H1 (cell line): ENCODE measurements at regions not wholly inside any gene's neighbourhood (a gene's known extent, or its start where the extent isn't known, plus 50 kb on each side); places are given as distances from the start of the nearest gene placed in this dataset.

Experiments
- CTCF ChIA-PET: fragments of 300-600 bp; sonication (Branson Sonifier 250); formaldehyde crosslinking; loops from one replicate; lab custom pipeline; 2021; ENCODE audit not compliant: partially characterized antibody; lab: Charles Lee
- POLR2A ChIA-PET: fragments of 300-600 bp; sonication (Branson Sonifier 250); formaldehyde crosslinking; loops from one replicate; lab custom pipeline; 2021; ENCODE audit warnings: inconsistent platforms; ENCODE audit not compliant: partially characterized antibody; lab: Charles Lee
- DNase-seq, 2 experiments: peaks; one replicate each; pipeline versions ENCODE4 v3.0.0 to v3.0.0-alpha.2; 2010 to 2022; ENCODE audit warnings: low spot score in 2 of 2, low read depth in 1 of 2, mixed read lengths in 1 of 2
- FAIRE-seq: peaks from 2 replicates; lab custom pipeline; 2011; peaks lifted over from hg19 to GRCh38; lab: Jason Lieb, UNC
- H2AFZ ChIP-seq: 2 replicates; pipeline ENCODE4 v1.8.1; 2012; ENCODE audit warnings: low read length, inconsistent platforms
- H2AK5ac ChIP-seq: 2 replicates; pipeline ENCODE4 v1.6.1; 2013; ENCODE audit warnings: low read depth, low read length
- H2BK120ac ChIP-seq: replicated peaks from 2 replicates; pipeline ENCODE3; 2013; ENCODE audit warnings: low read depth, low read length, inconsistent platforms
- H2BK12ac ChIP-seq: 2 replicates; pipeline ENCODE4 v1.6.1; 2013; ENCODE audit warnings: low read depth, low read length
- H2BK15ac ChIP-seq: 2 replicates; pipeline ENCODE4 v1.6.1; 2013; ENCODE audit warnings: low read length
- H2BK20ac ChIP-seq: 2 replicates; pipeline ENCODE4 v1.6.1; 2013; ENCODE audit warnings: low read length
- H2BK5ac ChIP-seq: 2 replicates; pipeline ENCODE4 v1.6.1; 2013; ENCODE audit warnings: low read depth, low read length
- H3K14ac ChIP-seq: 2 replicates; pipeline ENCODE4 v1.6.1; 2013; ENCODE audit warnings: inconsistent platforms; ENCODE audit not compliant: insufficient read length
- H3K18ac ChIP-seq: 2 replicates; pipeline ENCODE4 v1.6.1; 2013; ENCODE audit warnings: low read length; ENCODE audit errors: extremely low read depth
- H3K23ac ChIP-seq: 2 replicates; pipeline ENCODE4 v1.6.1; 2013; ENCODE audit warnings: inconsistent platforms; ENCODE audit not compliant: insufficient read length
- H3K23me2 ChIP-seq: 2 replicates; pipeline ENCODE4 v1.6.1; 2013; ENCODE audit warnings: low read depth, low read length
- H3K27ac ChIP-seq: 2 replicates; pipeline ENCODE4 v1.6.1; 2011; ENCODE audit warnings: low read depth, low read length, inconsistent platforms
- H3K27me3 ChIP-seq, 4 experiments: replicated peaks in 1 of 4; 1 replicate in 1 of 4; 2 replicates in 3 of 4; pipeline versions ENCODE4 v1.6.1 to v1.8.1; 2011 to 2013; ENCODE audit warnings: low read length in 3 of 4, mild to moderate bottlenecking in 3 of 4, inconsistent platforms in 2 of 4, mixed read lengths in 2 of 4, moderate library complexity in 1 of 4; ENCODE audit not compliant: control insufficient read depth in 3 of 4, insufficient read depth in 3 of 4; ENCODE audit errors: extremely low read depth in 1 of 4
- H3K36me3 ChIP-seq, 4 experiments: 2 replicates each; pipeline versions ENCODE4 v1.6.1 to v1.8.1; 2011 to 2013; ENCODE audit warnings: mild to moderate bottlenecking in 4 of 4, low read length in 3 of 4, moderate library complexity in 2 of 4, control low read depth in 1 of 4, inconsistent platforms in 1 of 4; ENCODE audit not compliant: insufficient read depth in 4 of 4, control insufficient read depth in 2 of 4
- H3K4ac ChIP-seq: replicated peaks from 2 replicates; pipeline ENCODE3; 2013; ENCODE audit warnings: low read length, low read depth, mixed read lengths, inconsistent platforms; ENCODE audit not compliant: insufficient read length
- H3K4me1 ChIP-seq, 4 experiments: replicated peaks in 1 of 4; 1 replicate in 1 of 4; 2 replicates in 3 of 4; pipeline versions ENCODE4 v1.6.1 to v1.8.1; 2011 to 2013; ENCODE audit warnings: low read length in 3 of 4, inconsistent platforms in 2 of 4, mixed read lengths in 1 of 4; ENCODE audit not compliant: insufficient read depth in 4 of 4, control insufficient read depth in 3 of 4
- H3K4me2 ChIP-seq, 2 experiments: 2 replicates each; pipeline versions ENCODE4 v1.6.1 to v1.8.1; 2011 to 2013; ENCODE audit warnings: low read depth in 2 of 2, low read length in 2 of 2, control low read depth in 1 of 2, inconsistent platforms in 1 of 2, mild to moderate bottlenecking in 1 of 2; ENCODE audit not compliant: insufficient read depth in 1 of 2
- H3K4me3 ChIP-seq, 4 experiments: fragments of 200-600, 300-600 bp in 1 of 4; sonication (generic), shearing (Covaris generic), sonication (Bioruptor Twin) in 1 of 4; 2 replicates each; pipeline versions ENCODE4 v1.5.1 to v1.8.1; 2011 to 2016; ENCODE audit warnings: low read length in 4 of 4, low read depth in 3 of 4, control low read depth in 2 of 4, inconsistent platforms in 2 of 4, mild to moderate bottlenecking in 2 of 4, mixed read lengths in 1 of 4, moderate library complexity in 1 of 4; ENCODE audit not compliant: insufficient read depth in 2 of 4; ENCODE audit errors: extremely low read depth in 1 of 4
- H3K56ac ChIP-seq: replicated peaks from 2 replicates; pipeline ENCODE3; 2013; ENCODE audit warnings: low read depth, mild to moderate bottlenecking, mixed read lengths, low read length, inconsistent platforms; ENCODE audit not compliant: insufficient read length
- H3K79me1 ChIP-seq: 2 replicates; pipeline ENCODE4 v1.6.1; 2013; ENCODE audit warnings: low read depth, low read length, control low read depth
- H3K79me2 ChIP-seq, 2 experiments: 2 replicates each; pipeline versions ENCODE4 v1.6.1 to v1.8.1; 2012 to 2013; ENCODE audit warnings: low read length in 2 of 2, mild to moderate bottlenecking in 2 of 2, inconsistent platforms in 1 of 2; ENCODE audit not compliant: insufficient read depth in 2 of 2, control insufficient read depth in 1 of 2
- H3K9ac ChIP-seq, 4 experiments: replicated peaks in 1 of 4; 1 replicate in 1 of 4; 2 replicates in 3 of 4; pipeline versions ENCODE4 v1.6.1 to v1.8.1; 2011 to 2013; ENCODE audit warnings: low read depth in 3 of 4, low read length in 3 of 4, control low read depth in 2 of 4, mild to moderate bottlenecking in 2 of 4, moderate library complexity in 2 of 4, inconsistent platforms in 1 of 4; ENCODE audit errors: extremely low read depth in 1 of 4
- H3K9me3 ChIP-seq, 2 experiments: 2 replicates each; pipeline versions ENCODE4 v1.6.1 to v1.8.1; 2012 to 2013; ENCODE audit warnings: mild to moderate bottlenecking in 2 of 2, moderate library complexity in 2 of 2, control low read depth in 1 of 2, inconsistent platforms in 1 of 2, low read depth in 1 of 2, low read length in 1 of 2, mixed read lengths in 1 of 2; ENCODE audit not compliant: insufficient read depth in 2 of 2
- H4K20me1 ChIP-seq, 2 experiments: replicated peaks in 1 of 2; 2 replicates each; pipeline versions ENCODE3 to v1.8.1; 2011 to 2013; ENCODE audit warnings: inconsistent platforms in 2 of 2, low read length in 2 of 2, mild to moderate bottlenecking in 1 of 2; ENCODE audit not compliant: insufficient read depth in 2 of 2, control insufficient read depth in 1 of 2
- H4K5ac ChIP-seq: 2 replicates; pipeline ENCODE4 v1.6.1; 2013; ENCODE audit warnings: low read length, low read depth, mixed read lengths, inconsistent platforms; ENCODE audit not compliant: insufficient read length
- H4K8ac ChIP-seq: 2 replicates; pipeline ENCODE4 v1.8.0; 2013; ENCODE audit warnings: mild to moderate bottlenecking, moderate library complexity, low read length, inconsistent platforms; ENCODE audit not compliant: insufficient read depth; ENCODE audit errors: extremely low read depth
- H4K91ac ChIP-seq: replicated peaks from 2 replicates; pipeline ENCODE3; 2013; ENCODE audit warnings: low read length, mixed read lengths, inconsistent platforms; ENCODE audit not compliant: insufficient read length
- CHD2 ChIP-seq: IDR thresholded peaks from 2 replicates; pipeline ENCODE4 v1.6.1; 2012; ENCODE audit warnings: low read length, improper control_type of control experiment
- CTBP2 ChIP-seq: IDR thresholded peaks from 2 replicates; pipeline ENCODE4 v1.7.0; 2011; ENCODE audit warnings: borderline replicate concordance, mild to moderate bottlenecking, moderate library complexity, mixed read lengths, low read length; ENCODE audit not compliant: insufficient read depth, insufficient read length
- HDAC6 ChIP-seq: IDR thresholded peaks from one replicate; pipeline ENCODE4 v1.7.1; 2012; ENCODE audit warnings: low read depth, mild to moderate bottlenecking, inconsistent platforms, low read length, moderate library complexity
- KDM1A ChIP-seq: fragments of 200-600, 300-600 bp; sonication (generic); IDR thresholded peaks from 2 replicates; pipeline ENCODE4 v1.7.1; 2016; ENCODE audit warnings: mild to moderate bottlenecking, low read length, borderline replicate concordance
- KDM4A ChIP-seq: IDR thresholded peaks from one replicate; pipeline ENCODE4 v1.7.1; 2012; ENCODE audit warnings: low read depth, mild to moderate bottlenecking, moderate library complexity, low read length, inconsistent platforms; ENCODE audit not compliant: severe bottlenecking
- NRF1 ChIP-seq: IDR thresholded peaks from 2 replicates; pipeline ENCODE4 v1.6.1; 2011; ENCODE audit warnings: mild to moderate bottlenecking, low read depth, low read length, improper control_type of control experiment
- POLR2A ChIP-seq, 2 experiments: IDR thresholded peaks; 1 replicate in 1 of 2; 2 replicates in 1 of 2; pipeline ENCODE4 v1.6.1; 2011; ENCODE audit warnings: low read depth in 2 of 2, low read length in 2 of 2, mild to moderate bottlenecking in 2 of 2; ENCODE audit errors: control extremely low read depth in 1 of 2
- RFX5 ChIP-seq: IDR thresholded peaks from 2 replicates; pipeline ENCODE4 v1.6.1; 2011; ENCODE audit warnings: low read depth, low read length, improper control_type of control experiment, borderline replicate concordance
- SIN3A ChIP-seq, 2 experiments: IDR thresholded peaks in 1 of 2; conservative IDR thresholded peaks in 1 of 2; 2 replicates each; pipeline ENCODE4 v1.6.1; 2011 to 2012; ENCODE audit warnings: low read length in 2 of 2, improper control_type of control experiment in 1 of 2, low read depth in 1 of 2, mild to moderate bottlenecking in 1 of 2
- SP2 ChIP-seq: IDR thresholded peaks from 2 replicates; pipeline ENCODE4 v1.6.1; 2012; ENCODE audit warnings: mild to moderate bottlenecking, low read length, inconsistent platforms
- SUZ12 ChIP-seq: fragments of 200-600 bp; sonication (generic); IDR thresholded peaks from 2 replicates; pipeline ENCODE4 v1.6.1; 2012; ENCODE audit warnings: mild to moderate bottlenecking, inconsistent platforms, low read length, moderate library complexity, mixed read lengths
- WGBS, 2 experiments: shearing (Covaris generic) in 1 of 2; methylation state at CpG; one replicate each; pipeline versions ENCODE4 v1.1.6 to v1.1.7; 2013 to 2015; ENCODE audit warnings: low lambda C conversion rate in 2 of 2, mixed read lengths in 2 of 2, inconsistent platforms in 1 of 2, low coverage in 1 of 2, missing lambda C conversion rate in 1 of 2; ENCODE audit not compliant: insufficient replicate concordance in 2 of 2, insufficient coverage in 1 of 2, insufficient read length in 1 of 2; ENCODE audit errors: extremely low coverage in 1 of 2, missing lambda C conversion rate in 1 of 2; 5-methylcytosine and 5-hydroxymethylcytosine counted together
- TF ChIP-seq, protein P1 (sequence below): IDR thresholded peaks from 2 replicates; pipeline ENCODE4 v1.6.1; 2012; ENCODE audit warnings: inconsistent platforms

- no peaks in the 10 kb centered on the region for H4K20me1 ChIP-seq
- 87% methylated on average over 7 of the region's 7 CpGs; no CpG with 5 or more reads in 1 of the 2 experiments for WGBS, 2 experiments
- H3K79me1 ChIP-seq = no peaks in the 10 kb centered on the region
- no peak overlapping the region for H2BK12ac ChIP-seq
- no peaks in the 10 kb centered on the region for H3K4me1 ChIP-seq
- no peak overlapping the region for H2AFZ ChIP-seq
- no peak overlapping the region for H2BK120ac ChIP-seq
- no peak for FAIRE-seq
- no peak overlapping the region for H4K91ac ChIP-seq
- H2BK15ac ChIP-seq = no peak overlapping the region
- CTCF ChIA-PET = no interaction called here
- no peak overlapping the region for H3K18ac ChIP-seq
- no peaks in the 10 kb centered on the region for H3K27me3 ChIP-seq
- H3K9me3 ChIP-seq = peaks cover 2 to 5% of the 10 kb centered on the region in 2 experiments; a peak in 1 of 4 replicates
- H3K27ac ChIP-seq = no peak overlapping the region
- TF ChIP-seq SIN3A (conservative IDR thresholded peaks at IDR 0.05 in 1 of 2, IDR thresholded peaks at IDR 0.05 in 1 of 2; ENCODE audit: low read depth in 1 of 2, low read length in 2 of 2) = no peak
- TF ChIP-seq HDAC6 = no peak
- TF ChIP-seq CHD2 = no peak
- TF ChIP-seq RFX5 = no peak
- TF ChIP-seq, protein P1, sequence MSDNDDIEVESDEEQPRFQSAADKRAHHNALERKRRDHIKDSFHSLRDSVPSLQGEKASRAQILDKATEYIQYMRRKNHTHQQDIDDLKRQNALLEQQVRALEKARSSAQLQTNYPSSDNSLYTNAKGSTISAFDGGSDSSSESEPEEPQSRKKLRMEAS = no peak
- no peak for TF ChIP-seq CTBP2
- no peak for TF ChIP-seq KDM4A
- no peak for TF ChIP-seq SUZ12
- TF ChIP-seq KDM1A = no peak
- no peak for TF ChIP-seq NRF1
- TF ChIP-seq SP2 = no peak
- TF ChIP-seq POLR2A (IDR thresholded peaks at IDR 0.05; ENCODE audit: control extremely low read depth in 1 of 2, low read depth in 2 of 2, low read length in 2 of 2) = no peak
- no peaks in the 10 kb centered on the region for H3K36me3 ChIP-seq
- no peak overlapping the region for H2BK5ac ChIP-seq
- H3K14ac ChIP-seq = no peak overlapping the region
- no peak for DNase-seq
- no peaks in the 10 kb centered on the region for H3K23me2 ChIP-seq
- H3K4me2 ChIP-seq = no peak overlapping the region
- no peak overlapping the region for H3K9ac ChIP-seq
- H3K4me3 ChIP-seq = no peak overlapping the region
- no peak overlapping the region for H4K5ac ChIP-seq
- no peak overlapping the region for H3K4ac ChIP-seq
- POLR2A ChIA-PET = no interaction called here
- H3K23ac ChIP-seq = no peak overlapping the region
- no peak overlapping the region for H2BK20ac ChIP-seq
- no peaks in the 10 kb centered on the region for H3K79me2 ChIP-seq
- no peak overlapping the region for H3K56ac ChIP-seq
- no peak overlapping the region for H2AK5ac ChIP-seq
- no peak overlapping the region for H4K8ac ChIP-seq
Observed at GRCh38 chr7:156141941-156142340, 329.7 kb upstream of the SHH start.
